ENCODE measurements at regions not wholly inside any gene's neighbourhood (a gene's known extent, or its start where the extent isn't known, plus 50 kb on each side); places are given as distances from the start of the nearest gene placed in this dataset.

- H3K36me3 ChIP-seq, result no peaks in the 10 kb centered on the region
- no peaks in the 10 kb centered on the region for H3K27me3 ChIP-seq
- no peaks in the 10 kb centered on the region for H3K9me3 ChIP-seq
- intact Hi-C loops (cut with DNase I), result no loop called here
- WGBS, 3 donors, result 96 to 99% (median 96%) methylated on average over 4 of the region's 4 CpGs
- no peak overlapping the region for H3K27ac ChIP-seq
- no peak overlapping the region for H3K4me3 ChIP-seq
- DNase-seq, result no peak
- no peaks in the 10 kb centered on the region for H3K4me1 ChIP-seq (ENCODE audit: insufficient read depth)
- TF ChIP-seq POLR2A (IDR thresholded peaks at IDR 0.05) (no peak), CTCF (IDR thresholded peaks at IDR 0.05) (no peak), EP300 (IDR thresholded peaks at IDR 0.05) (no peak)
These were observed 95.9 kb upstream of the CELF4 start for GRCh38 chr18:37661478-37661877.

- Histone ChIP-seq H3K9me3 (no peaks in the 10 kb centered on the region), H3K4me1 (ENCODE audit: insufficient read depth) (no peaks in the 10 kb centered on the region), H3K4me3 (no peak overlapping the region), H3K27ac (no peak overlapping the region), H3K27me3 (no peaks in the 10 kb centered on the region), H3K36me3 (no peaks in the 10 kb centered on the region)
- 80 to 88% (median 85%) methylated on average over 4 of the region's 4 CpGs for WGBS, 3 donors
- TF ChIP-seq CTCF (IDR thresholded peaks at IDR 0.05) (no peak), EP300 (IDR thresholded peaks at IDR 0.05) (no peak), POLR2A (IDR thresholded peaks at IDR 0.05) (no peak)
- DNase-seq, result no peak
- intact Hi-C loops (cut with DNase I), result no loop called here
These were observed 95.5 kb upstream of the CELF4 start for GRCh38 chr18:37661061-37661460.

GRCh38 chr18:37660658-37661057, 95.1 kb upstream of the CELF4 start:
- no peak overlapping the region for H3K4me3 ChIP-seq
- H3K4me1 ChIP-seq (ENCODE audit: insufficient read depth), result no peaks in the 10 kb centered on the region
- TF ChIP-seq EP300 (IDR thresholded peaks at IDR 0.05) (no peak), POLR2A (IDR thresholded peaks at IDR 0.05) (no peak), CTCF (IDR thresholded peaks at IDR 0.05) (no peak)
- DNase-seq, result no peak
- no peak overlapping the region for H3K27ac ChIP-seq
- H3K36me3 ChIP-seq, result no peaks in the 10 kb centered on the region
- H3K27me3 ChIP-seq, result no peaks in the 10 kb centered on the region
- H3K9me3 ChIP-seq, result no peaks in the 10 kb centered on the region
- intact Hi-C loops (cut with DNase I), result no loop called here
- 76 to 84% (median 83%) methylated on average over 2 of the region's 2 CpGs for WGBS, 3 donors

GRCh38 chr18:37659906-37660305, 94.3 kb upstream of the CELF4 start:
- Histone ChIP-seq H3K27me3 (no peaks in the 10 kb centered on the region), H3K9me3 (no peaks in the 10 kb centered on the region), H3K4me1 (ENCODE audit: insufficient read depth) (no peaks in the 10 kb centered on the region), H3K27ac (no peak overlapping the region), H3K36me3 (no peaks in the 10 kb centered on the region), H3K4me3 (no peak overlapping the region)
- no peak for TF ChIP-seq POLR2A (IDR thresholded peaks at IDR 0.05)
- TF ChIP-seq CTCF (IDR thresholded peaks at IDR 0.05), result no peak
- TF ChIP-seq EP300 (IDR thresholded peaks at IDR 0.05), result no peak
- no peak for DNase-seq
- intact Hi-C loops (cut with DNase I), result no loop called here

- intact Hi-C loops (cut with DNase I), result no loop called here
- Histone ChIP-seq H3K27ac (no peak overlapping the region), H3K36me3 (no peaks in the 10 kb centered on the region), H3K27me3 (no peaks in the 10 kb centered on the region), H3K9me3 (no peaks in the 10 kb centered on the region), H3K4me3 (no peak overlapping the region), H3K4me1 (ENCODE audit: insufficient read depth) (no peaks in the 10 kb centered on the region)
- TF ChIP-seq CTCF (IDR thresholded peaks at IDR 0.05) (no peak), EP300 (IDR thresholded peaks at IDR 0.05) (no peak), POLR2A (IDR thresholded peaks at IDR 0.05) (no peak)
- DNase-seq, result no peak
- WGBS, 3 donors, result 76 to 88% (median 87%) methylated on average over 1 of the region's 1 CpG
These were observed 93.3 kb upstream of the CELF4 start for GRCh38 chr18:37658894-37659293.

Data from ovary (tissue), 7 donors.